Epithelial cell of proximal tubule (primary cell): ENCODE measurements at regions not wholly inside any gene's neighbourhood (a gene's known extent, or its start where the extent isn't known, plus 50 kb on each side); places are given as distances from the start of the nearest gene placed in this dataset.

Experiments
- DNase-seq: peaks from one replicate; pipeline ENCODE4 v3.0.0-alpha.2; 2011; ENCODE audit warnings: low read depth
- H3K4me3 ChIP-seq: 2 replicates; pipeline ENCODE4 v1.5.1; 2011; ENCODE audit warnings: low read depth, mild to moderate bottlenecking, low read length
- TF ChIP-seq, protein P1 (sequence below): conservative IDR thresholded peaks from 2 replicates; pipeline ENCODE4 v1.5.1; 2012; ENCODE audit warnings: low read depth, mild to moderate bottlenecking, low read length

DNA sequence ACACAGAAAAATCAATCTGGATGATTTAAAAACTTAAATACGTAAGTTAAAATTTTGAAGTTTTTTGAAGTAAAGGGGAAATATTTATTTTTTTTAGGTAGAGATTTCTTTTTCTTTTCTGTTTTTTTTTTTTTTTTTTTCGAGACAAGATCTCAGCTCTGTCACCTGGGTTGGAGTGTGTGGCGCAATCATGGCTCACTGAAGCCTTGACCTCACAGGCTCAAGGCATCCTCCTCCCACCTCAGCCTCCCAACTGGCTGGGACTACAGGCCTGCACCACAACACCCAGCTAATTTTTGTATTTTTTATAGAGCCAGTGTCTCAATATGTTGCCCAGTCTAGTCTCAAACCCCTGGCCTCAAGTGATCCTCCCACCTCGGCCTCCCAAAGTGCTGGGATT is 120.4 kb upstream of the CLDN10 start:
- no peak overlapping the region for H3K4me3 ChIP-seq
- no peak for DNase-seq
- TF ChIP-seq, protein P1, sequence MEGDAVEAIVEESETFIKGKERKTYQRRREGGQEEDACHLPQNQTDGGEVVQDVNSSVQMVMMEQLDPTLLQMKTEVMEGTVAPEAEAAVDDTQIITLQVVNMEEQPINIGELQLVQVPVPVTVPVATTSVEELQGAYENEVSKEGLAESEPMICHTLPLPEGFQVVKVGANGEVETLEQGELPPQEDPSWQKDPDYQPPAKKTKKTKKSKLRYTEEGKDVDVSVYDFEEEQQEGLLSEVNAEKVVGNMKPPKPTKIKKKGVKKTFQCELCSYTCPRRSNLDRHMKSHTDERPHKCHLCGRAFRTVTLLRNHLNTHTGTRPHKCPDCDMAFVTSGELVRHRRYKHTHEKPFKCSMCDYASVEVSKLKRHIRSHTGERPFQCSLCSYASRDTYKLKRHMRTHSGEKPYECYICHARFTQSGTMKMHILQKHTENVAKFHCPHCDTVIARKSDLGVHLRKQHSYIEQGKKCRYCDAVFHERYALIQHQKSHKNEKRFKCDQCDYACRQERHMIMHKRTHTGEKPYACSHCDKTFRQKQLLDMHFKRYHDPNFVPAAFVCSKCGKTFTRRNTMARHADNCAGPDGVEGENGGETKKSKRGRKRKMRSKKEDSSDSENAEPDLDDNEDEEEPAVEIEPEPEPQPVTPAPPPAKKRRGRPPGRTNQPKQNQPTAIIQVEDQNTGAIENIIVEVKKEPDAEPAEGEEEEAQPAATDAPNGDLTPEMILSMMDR: no peak

DNA sequence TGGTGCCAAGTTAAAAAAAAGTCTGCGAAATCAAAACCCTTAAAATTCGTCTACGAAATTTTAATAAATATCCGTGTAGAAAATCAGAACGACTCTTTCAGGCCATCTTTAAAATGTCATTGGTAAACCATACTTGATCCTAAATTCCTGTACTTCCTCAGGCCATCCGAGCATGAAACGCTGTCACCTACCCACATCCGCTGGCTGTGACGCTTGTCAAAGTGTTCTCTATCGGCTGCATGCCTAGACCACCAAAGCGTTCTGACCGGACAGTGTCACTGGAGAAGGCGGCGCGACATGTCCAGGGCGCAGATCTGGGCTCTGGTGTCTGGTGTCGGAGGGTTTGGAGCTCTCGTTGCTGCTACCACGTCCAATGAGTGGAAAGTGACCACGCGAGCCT is 119.0 kb upstream of the CLDN10 start:
- peak overlapping the region; percentile 62 for H3K4me3 ChIP-seq
- no peak for DNase-seq
- TF ChIP-seq, protein P1: no peak

DNA sequence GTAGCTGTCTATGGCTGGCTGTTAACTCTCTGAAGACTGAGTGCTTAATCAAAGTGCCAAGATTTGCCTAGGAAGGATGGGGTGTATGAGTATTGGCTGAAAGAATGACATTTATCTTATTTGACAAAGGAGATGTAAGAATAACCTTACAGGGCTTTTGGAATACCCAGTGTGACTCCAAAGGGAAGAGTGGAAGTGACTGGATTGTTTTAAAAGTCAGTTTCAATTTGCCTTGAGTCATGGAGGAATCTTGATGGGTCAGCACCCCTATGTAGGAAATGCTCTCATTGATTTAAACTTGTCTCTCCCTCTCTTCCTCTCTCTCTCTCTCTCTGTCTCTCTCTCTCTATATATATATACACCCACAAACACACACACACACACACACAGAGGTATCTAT is 118.4 kb upstream of the CLDN10 start:
- H3K4me3 ChIP-seq: peak overlapping the region; percentile 62
- no peak for DNase-seq
- TF ChIP-seq, protein P1: no peak

GRCh38 chr13:95437561-95437960 is 115.0 kb upstream of the CLDN10 start:
- no peak overlapping the region for H3K4me3 ChIP-seq
- TF ChIP-seq, protein P1: no peak
- no peak for DNase-seq

- TF ChIP-seq, protein P1: no peak
- DNase-seq: no peak
- no peak overlapping the region for H3K4me3 ChIP-seq
Observed at GRCh38 chr13:95438297-95438696, 114.2 kb upstream of the CLDN10 start.

DNA sequence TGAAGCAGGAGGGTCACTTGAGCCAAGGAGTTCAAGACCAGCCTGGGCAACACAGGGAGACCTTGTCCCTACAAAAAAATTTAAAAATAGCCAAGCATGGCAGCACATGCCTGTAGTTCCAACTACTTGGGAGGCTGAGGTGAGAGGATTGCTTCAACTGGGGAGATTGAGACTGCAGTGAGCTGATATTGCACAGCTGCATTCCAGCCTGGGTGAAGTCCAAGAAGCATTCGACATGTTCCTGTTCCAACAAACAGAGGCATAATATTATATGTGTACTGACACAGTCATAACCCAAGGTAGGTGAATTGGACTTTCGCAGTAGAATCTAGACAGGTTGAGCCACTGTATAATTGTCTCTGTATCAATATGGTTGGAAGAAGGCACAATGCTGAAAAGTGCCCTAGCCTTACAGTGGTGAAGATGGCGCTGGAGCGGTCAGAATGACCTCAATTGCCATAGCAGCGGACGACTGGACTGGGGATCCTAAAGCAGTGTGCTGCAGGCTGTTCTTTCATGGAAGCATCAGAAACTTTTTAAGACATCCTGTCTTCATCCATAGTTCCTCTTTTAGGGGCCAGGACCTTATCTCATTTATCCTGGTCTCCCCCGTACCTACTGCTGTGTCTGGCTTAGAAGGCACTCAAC is 112.0 kb upstream of the CLDN10 start:
- H3K4me3 ChIP-seq: no peak overlapping the region
- DNase-seq: no peak
- TF ChIP-seq, protein P1: no peak

DNA sequence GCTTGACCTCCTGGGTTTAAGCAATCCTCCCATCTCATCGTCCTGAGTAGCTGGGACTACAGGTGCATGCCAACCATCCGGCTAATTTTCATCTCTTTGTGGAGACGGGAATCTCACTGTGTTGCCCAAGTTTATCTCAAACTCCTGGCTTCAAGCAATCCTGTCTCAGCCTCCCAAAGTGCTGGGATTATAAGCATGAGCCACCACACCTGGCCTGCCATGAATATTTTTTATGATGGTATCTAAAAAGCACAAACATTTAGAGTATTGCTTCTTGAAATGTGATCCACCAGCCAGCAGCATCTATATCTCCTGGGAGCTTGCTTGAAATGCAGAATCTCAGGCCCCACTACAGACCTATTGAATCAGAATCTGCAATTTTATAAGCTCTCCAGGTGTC is 111.2 kb upstream of the CLDN10 start:
- TF ChIP-seq, protein P1: no peak
- DNase-seq: no peak
- no peak overlapping the region for H3K4me3 ChIP-seq
